Endodermal cell (in vitro differentiated cells): ENCODE measurements at regions not wholly inside any gene's neighbourhood (a gene's known extent, or its start where the extent isn't known, plus 50 kb on each side); places are given as distances from the start of the nearest gene placed in this dataset.

Experiments used
- DNase-seq: peaks from one replicate; pipeline ENCODE4 v3.0.0-alpha.2; 2017
- H3K27ac ChIP-seq: 2 replicates; pipeline ENCODE4 v1.5.1; 2013; ENCODE audit warnings: mild to moderate bottlenecking, low read depth, low read length, moderate library complexity
- H3K27me3 ChIP-seq: 2 replicates; pipeline ENCODE4 v1.6.1; 2013; ENCODE audit warnings: mild to moderate bottlenecking, low read length, moderate library complexity; ENCODE audit not compliant: insufficient read depth, control insufficient read depth, poor library complexity, severe bottlenecking
- H3K36me3 ChIP-seq: 2 replicates; pipeline ENCODE4 v1.7.0; 2013; ENCODE audit warnings: mild to moderate bottlenecking, low read length, moderate library complexity; ENCODE audit not compliant: control insufficient read depth, insufficient read depth
- H3K4me1 ChIP-seq: one replicate; pipeline ENCODE4 v1.7.0; 2013; ENCODE audit warnings: low read length; ENCODE audit not compliant: control insufficient read depth, insufficient read depth
- H3K4me3 ChIP-seq: 2 replicates; pipeline ENCODE4 v1.5.1; 2013; ENCODE audit warnings: mild to moderate bottlenecking, low read length, moderate library complexity
- H3K9ac ChIP-seq: 2 replicates; pipeline ENCODE4 v1.6.1; 2013; ENCODE audit warnings: mild to moderate bottlenecking, low read length, moderate library complexity; ENCODE audit not compliant: poor library complexity, severe bottlenecking; ENCODE audit errors: extremely low read depth
- H3K9me3 ChIP-seq: 2 replicates; pipeline ENCODE4 v1.6.1; 2013; ENCODE audit warnings: mild to moderate bottlenecking, low read length, moderate library complexity; ENCODE audit not compliant: control insufficient read depth
- H3K27ac Mint-ChIP-seq: 2 replicates; pipeline ENCODE4 v1.8.0; 2020; ENCODE audit warnings: mixed read lengths
- H3K27me3 Mint-ChIP-seq: 2 replicates; pipeline ENCODE4 v1.8.0; 2021; ENCODE audit warnings: mild to moderate bottlenecking, mixed read lengths; ENCODE audit not compliant: insufficient read depth
- H3K36me3 Mint-ChIP-seq: 2 replicates; pipeline ENCODE4 v1.8.0; 2020; ENCODE audit warnings: low read depth, mixed read lengths
- H3K4me1 Mint-ChIP-seq: 2 replicates; pipeline ENCODE4 v1.8.0; 2020; ENCODE audit warnings: mixed read lengths
- H3K4me3 Mint-ChIP-seq: 2 replicates; pipeline ENCODE4 v1.8.0; 2020; ENCODE audit warnings: mild to moderate bottlenecking, moderate library complexity, mixed read lengths
- H3K9me3 Mint-ChIP-seq: 2 replicates; pipeline ENCODE4 v1.8.0; 2020; ENCODE audit warnings: mild to moderate bottlenecking, mixed read lengths
- WGBS, 2 experiments: methylation state at CpG; one replicate each; pipeline versions ENCODE4 v1.1.5 to v1.1.7; 2013; ENCODE audit warnings: missing lambda C conversion rate in 2 of 2, mixed read lengths in 1 of 2; ENCODE audit not compliant: insufficient coverage in 1 of 2, insufficient read length in 1 of 2; 5-methylcytosine and 5-hydroxymethylcytosine counted together
- TF ChIP-seq, protein P1 (sequence below): fragments of 200-600 bp; sonication (generic); conservative IDR thresholded peaks from 2 replicates; pipeline ENCODE4 v1.5.0; 2021; ENCODE audit warnings: antibody characterized with exemption, mild to moderate bottlenecking

DNA sequence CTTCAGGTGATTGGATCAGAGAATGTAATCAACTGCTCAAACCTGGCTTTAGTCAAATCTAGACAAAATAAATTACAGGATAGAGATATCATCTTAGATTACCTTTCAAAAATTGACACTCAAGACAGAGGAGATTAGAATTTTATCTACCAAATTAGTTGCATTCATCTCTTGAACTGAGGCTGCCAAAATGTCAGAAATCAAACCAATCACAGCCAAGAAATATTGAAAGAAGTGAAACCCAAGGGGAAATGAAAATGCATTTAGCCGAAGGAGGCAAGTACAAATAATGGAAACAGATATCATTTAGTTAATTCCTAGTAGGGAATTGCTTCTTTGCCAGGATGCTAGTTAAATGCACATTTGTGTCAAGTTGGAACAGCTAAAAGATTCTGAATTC lies 261.1 kb upstream of the PDZRN3 start:
- 100% methylated on average over 1 of the region's 1 CpG for WGBS, 2 experiments
- H3K4me1 Mint-ChIP-seq: no peaks in the 10 kb centered on the region
- H3K27me3 Mint-ChIP-seq: no peaks in the 10 kb centered on the region
- TF ChIP-seq, protein P1, sequence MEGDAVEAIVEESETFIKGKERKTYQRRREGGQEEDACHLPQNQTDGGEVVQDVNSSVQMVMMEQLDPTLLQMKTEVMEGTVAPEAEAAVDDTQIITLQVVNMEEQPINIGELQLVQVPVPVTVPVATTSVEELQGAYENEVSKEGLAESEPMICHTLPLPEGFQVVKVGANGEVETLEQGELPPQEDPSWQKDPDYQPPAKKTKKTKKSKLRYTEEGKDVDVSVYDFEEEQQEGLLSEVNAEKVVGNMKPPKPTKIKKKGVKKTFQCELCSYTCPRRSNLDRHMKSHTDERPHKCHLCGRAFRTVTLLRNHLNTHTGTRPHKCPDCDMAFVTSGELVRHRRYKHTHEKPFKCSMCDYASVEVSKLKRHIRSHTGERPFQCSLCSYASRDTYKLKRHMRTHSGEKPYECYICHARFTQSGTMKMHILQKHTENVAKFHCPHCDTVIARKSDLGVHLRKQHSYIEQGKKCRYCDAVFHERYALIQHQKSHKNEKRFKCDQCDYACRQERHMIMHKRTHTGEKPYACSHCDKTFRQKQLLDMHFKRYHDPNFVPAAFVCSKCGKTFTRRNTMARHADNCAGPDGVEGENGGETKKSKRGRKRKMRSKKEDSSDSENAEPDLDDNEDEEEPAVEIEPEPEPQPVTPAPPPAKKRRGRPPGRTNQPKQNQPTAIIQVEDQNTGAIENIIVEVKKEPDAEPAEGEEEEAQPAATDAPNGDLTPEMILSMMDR: no peak
- H3K27me3 ChIP-seq: no peaks in the 10 kb centered on the region
- H3K9ac ChIP-seq: no peak overlapping the region
- H3K4me3 ChIP-seq: no peak overlapping the region
- H3K27ac ChIP-seq: no peak overlapping the region
- DNase-seq: no peak
- H3K27ac Mint-ChIP-seq: no peak overlapping the region
- H3K36me3 ChIP-seq: no peaks in the 10 kb centered on the region
- H3K9me3 Mint-ChIP-seq: no peaks in the 10 kb centered on the region
- no peaks in the 10 kb centered on the region for H3K4me1 ChIP-seq
- no peaks in the 10 kb centered on the region for H3K9me3 ChIP-seq
- H3K4me3 Mint-ChIP-seq: no peak overlapping the region
- H3K36me3 Mint-ChIP-seq: no peaks in the 10 kb centered on the region

DNA sequence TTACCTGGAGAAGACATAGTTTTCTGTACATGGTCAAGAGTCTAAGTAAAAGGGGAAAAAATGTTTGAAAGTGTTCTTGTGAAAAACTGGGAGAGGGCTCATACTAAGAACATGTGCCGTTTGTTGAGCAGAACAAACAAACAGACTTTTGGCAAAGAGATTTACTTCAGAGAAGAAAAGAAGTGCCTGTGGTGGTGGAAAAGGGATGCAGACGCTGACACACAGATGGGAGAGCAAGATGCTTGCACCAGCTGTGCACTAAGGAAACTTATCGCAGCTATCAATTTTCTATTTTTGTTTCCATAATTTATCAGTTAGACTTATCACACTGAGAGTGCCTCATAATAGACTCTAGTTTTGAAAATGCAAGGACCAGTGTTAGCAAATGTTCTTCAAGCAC lies 259.6 kb upstream of the PDZRN3 start:
- TF ChIP-seq, protein P1: no peak
- no peak for DNase-seq
- Histone ChIP-seq H3K36me3 (no peaks in the 10 kb centered on the region), H3K9me3 (no peaks in the 10 kb centered on the region), H3K4me3 (no peak overlapping the region), H3K27ac (no peak overlapping the region), H3K27me3 (no peaks in the 10 kb centered on the region), H3K9ac (no peak overlapping the region), H3K4me1 (no peaks in the 10 kb centered on the region)
- Mint-ChIP-seq H3K4me3 (no peak overlapping the region), H3K4me1 (no peaks in the 10 kb centered on the region), H3K36me3 (no peaks in the 10 kb centered on the region), H3K9me3 (no peaks in the 10 kb centered on the region), H3K27ac (no peak overlapping the region), H3K27me3 (no peaks in the 10 kb centered on the region)
- WGBS, 2 experiments: 90 to 93% methylated on average over 3 of the region's 3 CpGs

DNA sequence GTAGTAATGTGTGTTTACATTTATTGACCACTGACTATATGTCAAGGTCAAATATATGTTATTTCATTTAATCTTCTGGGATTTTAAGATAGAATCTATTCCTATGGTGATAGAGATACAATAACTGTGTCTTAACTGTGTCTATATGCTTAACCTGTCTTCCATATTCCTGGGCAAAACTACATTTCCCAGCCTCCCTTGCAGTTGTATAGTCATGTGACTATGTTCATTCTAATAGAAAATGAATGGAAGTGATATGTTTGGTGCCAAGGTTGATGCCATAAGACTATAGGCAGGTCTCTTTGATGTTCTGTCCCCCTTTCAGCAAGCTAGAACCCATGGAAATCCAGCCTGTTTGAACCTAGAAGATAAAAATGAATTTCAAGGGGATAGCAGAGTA lies 258.8 kb upstream of the PDZRN3 start:
- Mint-ChIP-seq H3K27ac (no peak overlapping the region), H3K9me3 (no peaks in the 10 kb centered on the region), H3K36me3 (no peaks in the 10 kb centered on the region), H3K4me3 (no peak overlapping the region), H3K27me3 (no peaks in the 10 kb centered on the region), H3K4me1 (no peaks in the 10 kb centered on the region)
- DNase-seq: no peak
- no peak overlapping the region for H3K9ac ChIP-seq
- no peaks in the 10 kb centered on the region for H3K36me3 ChIP-seq
- H3K4me3 ChIP-seq: no peak overlapping the region
- H3K27me3 ChIP-seq: no peaks in the 10 kb centered on the region
- H3K4me1 ChIP-seq: no peaks in the 10 kb centered on the region
- no peaks in the 10 kb centered on the region for H3K9me3 ChIP-seq
- no peak overlapping the region for H3K27ac ChIP-seq
- TF ChIP-seq, protein P1: no peak
